HG03520 (cell line): ENCODE measurements at regions not wholly inside any gene's neighbourhood (a gene's known extent, or its start where the extent isn't known, plus 50 kb on each side); places are given as distances from the start of the nearest gene placed in this dataset.

Experiments used
- ATAC-seq: cut with Tn5 transposase; IDR thresholded peaks from one replicate; pipeline ENCODE4 v1.9.1; 2021; ENCODE audit warnings: mild to moderate bottlenecking, moderate library complexity; ENCODE audit not compliant: unreplicated experiment

DNA sequence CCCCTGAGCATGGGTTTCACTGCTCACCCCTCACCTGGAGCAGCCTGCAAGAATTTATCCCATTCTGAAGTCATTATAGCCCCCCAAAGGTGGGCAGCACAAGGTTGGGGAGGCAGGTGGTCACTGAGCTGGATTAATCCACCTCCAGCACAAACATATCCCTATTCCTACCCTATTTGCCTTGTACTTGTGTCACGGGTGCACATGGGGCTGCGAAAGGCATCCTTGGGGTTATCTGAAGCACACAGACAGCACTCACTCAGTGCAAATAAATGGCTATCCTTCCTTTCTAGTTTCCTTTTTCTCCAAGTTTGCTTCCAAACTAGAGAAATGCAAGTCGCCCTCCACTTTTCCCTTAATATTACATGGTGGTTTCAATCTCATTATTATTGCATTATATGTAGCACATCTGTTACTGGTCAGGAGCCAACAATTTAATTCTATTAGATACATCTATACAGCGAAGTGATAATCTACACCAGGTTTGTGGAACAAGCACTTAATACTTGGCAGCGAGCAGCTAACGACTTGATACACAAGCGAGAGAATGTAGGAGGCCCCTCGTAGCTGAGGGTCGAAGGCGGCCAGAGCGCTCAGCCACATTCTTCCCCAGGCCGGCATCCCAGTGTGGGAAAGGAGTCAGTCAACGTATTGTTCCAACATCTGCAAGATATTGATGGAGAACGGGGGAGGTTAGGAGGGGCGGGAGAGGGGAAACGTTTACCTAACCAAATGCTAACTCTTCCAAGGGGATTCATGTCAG lies 121.3 kb upstream of the HABP2 start:
- ATAC-seq: no peak

DNA sequence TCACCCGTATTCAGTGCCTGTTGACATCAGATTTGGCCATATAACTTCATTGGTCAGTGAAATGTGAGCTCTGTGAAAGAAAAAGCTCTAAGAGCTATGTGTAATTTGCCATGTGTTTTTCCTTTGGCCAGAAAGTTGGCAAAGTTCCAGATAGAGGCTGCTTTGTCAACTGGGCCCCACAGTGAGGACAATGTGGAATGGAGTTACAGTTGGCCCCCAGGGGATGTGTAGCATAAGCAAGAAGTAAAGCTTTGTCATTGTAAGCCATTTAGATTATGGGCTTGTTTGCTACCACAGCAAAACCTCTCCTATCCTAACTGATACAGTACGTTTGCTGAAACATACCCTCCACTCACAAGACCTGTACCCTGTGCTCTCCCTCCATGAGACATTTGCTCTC lies 119.1 kb upstream of the HABP2 start:
- ATAC-seq: no peak

DNA sequence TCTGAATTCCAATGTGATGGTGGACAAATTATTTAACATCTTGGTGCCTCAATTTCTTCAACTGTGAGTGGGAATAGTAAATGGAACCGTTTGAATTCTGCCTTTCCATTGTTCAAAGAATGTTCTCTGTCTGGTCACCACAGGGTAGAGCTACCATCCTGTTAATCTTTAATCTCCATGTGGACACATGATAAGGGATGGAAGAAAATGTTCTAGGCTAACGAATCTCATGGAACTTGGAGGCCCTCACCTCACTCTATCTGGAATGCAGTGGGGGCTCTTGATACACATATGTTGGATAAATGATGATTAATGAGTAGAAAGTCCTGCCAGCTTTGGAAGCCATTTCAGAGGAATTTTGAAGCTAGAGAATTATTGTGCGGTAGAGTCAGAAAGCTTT lies 118.5 kb upstream of the HABP2 start:
- no peak for ATAC-seq

DNA sequence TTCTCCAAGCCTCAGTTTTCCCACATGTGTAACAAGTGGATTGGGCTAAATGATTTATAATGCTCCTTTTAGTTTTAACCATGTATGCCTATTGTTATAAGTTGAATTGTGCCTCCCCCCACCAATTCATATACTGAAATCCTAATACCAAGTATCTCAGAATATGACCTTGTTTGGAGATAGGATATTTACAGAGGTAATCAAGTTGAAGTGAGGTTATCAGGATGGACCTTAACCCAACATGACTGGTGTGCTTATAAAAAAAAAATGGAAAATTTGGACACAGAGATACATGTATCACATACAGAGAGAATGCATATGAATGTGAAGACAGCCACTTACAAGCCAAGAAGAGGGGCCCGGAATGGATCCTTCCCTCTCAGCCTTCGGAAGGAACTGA lies 117.9 kb upstream of the HABP2 start:
- ATAC-seq: no peak

DNA sequence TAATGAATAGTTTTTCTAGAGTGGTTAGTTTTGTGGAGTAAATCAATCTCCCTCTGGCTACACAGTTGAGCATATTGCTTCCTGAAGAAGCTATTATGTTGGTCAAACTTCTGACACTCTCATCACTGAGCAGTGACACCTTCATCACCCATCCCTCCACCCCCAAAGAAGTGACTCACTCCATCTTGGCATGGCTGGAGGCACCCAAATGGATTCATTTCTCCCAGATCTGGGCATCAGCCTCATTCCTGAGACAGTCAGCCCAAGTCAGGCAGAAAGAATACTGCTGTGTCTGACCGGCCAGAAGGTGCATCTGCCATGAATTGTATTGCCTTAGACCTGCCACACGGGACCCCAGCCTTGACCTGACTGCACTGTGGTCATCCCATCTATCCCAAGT lies 117.0 kb upstream of the HABP2 start:
- ATAC-seq: no peak

DNA sequence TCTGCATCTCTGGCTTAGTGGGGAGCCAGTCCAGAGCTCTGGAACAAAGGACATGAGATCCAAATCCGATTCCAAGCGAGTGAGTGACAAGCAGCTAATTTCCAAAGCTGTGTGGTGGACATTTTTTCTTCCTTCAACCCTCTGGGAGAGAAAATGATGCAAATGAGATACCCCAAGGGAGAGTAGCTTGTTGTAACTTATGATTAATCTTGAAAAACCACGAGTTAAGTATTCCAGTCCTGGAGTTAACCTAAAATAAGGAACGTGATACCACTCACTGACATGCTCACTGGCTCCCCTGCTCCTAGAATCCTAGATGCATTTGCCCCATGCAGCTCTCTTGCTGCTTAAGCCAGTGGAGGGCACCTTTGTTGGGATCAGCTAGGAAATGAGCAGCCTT lies 116.0 kb upstream of the HABP2 start:
- no peak for ATAC-seq

DNA sequence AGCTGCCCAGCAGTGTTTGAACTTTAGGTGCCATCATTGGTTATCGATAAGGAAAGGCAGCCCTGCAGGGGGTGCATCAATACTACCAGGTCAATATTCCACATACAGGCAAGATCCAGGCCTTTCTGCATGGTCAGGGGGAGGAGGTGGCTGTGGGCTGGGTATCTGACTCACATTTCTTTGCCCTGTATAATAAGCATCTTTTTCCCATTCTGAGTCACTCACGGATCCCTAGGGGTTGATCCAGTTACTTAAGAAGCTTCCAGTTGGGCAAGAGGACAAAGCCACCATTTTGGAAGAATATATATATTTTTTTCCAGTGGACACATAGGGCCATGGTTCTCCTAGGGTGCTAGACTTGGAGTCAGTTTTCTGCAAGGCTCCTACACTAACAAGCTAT lies 114.2 kb upstream of the HABP2 start:
- no peak for ATAC-seq

DNA sequence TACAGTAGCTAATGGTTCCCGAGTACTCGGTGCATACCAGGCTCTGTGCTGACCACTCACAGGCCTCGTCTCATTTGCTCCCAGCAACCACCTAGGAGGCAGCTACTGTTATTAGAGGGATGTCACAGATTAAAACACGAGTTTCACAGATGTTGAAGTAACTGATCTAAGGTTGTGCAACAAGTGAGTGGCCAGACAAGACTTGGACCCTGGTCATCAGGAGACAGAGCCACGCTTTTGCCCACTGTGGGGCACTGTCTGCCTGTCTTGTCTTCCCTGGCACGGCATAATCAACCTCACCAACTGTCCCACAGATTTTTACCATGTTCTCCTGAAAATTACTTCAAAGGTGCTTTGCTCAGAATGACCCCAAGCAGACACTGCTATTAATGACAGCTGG lies 111.6 kb upstream of the HABP2 start:
- no peak for ATAC-seq

DNA sequence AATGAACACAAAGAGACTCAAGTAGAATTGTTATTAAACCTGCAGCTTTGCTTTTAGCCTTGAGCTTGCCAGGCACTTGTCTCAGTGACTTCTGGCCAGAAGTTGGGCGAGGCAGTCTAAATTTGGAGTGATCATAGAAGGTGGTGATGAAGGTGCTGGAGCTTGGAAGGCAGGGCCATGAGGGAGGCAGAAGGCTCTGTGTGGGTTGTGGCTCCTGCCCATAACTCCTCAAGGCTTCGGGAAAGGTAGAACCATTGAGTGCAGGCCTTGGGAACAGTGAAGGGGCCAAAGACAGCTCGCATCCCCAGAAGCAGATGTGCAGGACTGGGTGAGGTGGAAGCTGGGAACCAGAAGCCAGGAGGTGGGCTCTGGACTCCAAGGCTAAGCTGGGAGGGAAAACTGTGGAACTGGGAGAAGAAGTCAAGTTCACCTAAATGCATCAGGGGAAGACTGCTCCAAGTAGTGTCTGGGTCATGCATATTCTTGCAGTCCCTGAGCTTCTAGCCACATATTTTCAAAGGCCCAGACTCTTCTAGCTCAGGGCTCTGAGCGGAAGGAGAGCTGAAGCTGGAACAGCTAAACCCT lies 111.1 kb upstream of the HABP2 start:
- ATAC-seq: no peak

DNA sequence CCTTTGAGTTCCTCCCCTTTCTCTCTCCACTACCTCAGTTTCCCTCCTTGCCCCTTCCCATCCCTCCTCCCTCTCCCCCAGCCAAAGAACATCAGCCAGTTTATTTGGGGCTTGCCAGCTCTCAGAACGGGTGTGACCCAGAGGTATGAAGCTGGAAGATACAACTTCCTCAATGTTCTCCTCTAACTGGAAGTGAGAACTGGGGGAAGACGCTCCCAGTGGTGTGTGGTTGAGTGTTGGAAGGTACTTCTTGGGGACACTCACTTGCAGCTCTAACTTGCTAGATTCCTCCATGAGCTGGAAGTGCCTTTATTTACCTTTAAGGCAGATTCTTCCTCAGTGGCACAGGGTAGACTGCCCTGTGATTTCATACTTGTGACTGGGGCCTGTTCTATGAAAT lies 110.5 kb upstream of the HABP2 start:
- no peak for ATAC-seq

DNA sequence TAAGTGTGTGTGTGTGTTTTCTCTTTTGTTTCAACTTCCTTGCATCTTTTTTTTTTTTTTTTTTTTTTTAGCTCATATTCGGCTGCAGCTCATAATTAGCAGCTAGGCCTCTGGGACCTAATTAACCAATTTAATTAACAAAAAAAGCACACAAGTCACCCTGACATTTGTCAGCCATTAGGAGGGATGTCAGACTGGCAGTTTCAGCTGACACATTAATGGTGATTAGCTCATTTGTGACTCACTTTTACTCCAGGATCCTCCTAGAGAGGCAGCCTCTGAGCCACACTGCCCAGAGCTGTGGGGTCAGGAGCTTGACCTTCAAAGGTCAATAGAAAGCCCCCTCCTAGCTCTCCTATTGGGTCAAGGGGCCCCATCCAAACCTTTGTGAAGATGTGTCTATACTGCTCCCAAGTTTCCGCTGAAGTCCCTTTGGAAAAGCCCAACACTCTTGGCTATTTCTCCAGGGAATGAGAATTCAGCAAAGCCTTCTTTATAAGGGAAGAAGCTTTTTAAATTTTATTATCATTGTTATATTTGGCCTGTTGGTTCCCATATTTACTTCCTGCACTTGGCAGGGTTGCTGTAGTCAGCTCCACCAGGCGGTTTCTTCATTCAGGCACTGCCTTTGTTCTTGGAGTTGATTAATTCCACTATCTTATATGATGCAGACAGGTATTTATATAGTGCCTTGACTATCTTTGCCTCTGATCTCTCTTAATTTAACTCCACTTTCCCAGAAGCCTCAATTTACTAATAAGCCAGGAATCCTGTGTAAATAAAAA lies 109.5 kb upstream of the HABP2 start:
- ATAC-seq: no peak

DNA sequence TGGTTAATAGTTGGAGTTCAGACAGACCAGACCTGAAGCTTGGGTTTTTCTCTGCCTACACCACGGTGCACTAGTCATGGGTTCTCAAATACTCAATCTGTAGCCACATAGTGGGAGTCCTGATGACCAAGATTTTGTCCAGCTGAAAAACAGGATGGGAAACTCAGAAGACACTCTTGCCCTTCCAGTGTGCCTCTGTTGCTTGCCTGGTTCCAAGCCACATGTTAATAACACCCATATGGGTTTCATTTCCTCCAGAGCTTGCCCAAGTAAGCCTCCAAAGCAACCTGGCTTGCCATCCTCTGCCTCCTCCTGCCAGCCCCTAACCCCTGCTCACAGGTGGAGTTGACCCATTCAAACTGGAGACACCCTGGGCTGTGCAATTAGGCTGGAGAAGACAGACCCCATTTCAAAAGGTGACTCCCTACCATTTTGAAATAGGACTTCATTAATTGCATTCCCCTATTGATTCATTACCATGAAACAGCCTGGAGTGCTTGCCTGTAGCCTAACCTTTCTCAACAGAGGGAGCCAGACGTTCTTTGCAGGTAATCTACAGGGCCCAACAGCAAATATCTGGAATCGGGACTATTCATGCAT lies 108.0 kb upstream of the HABP2 start:
- ATAC-seq: no peak

DNA sequence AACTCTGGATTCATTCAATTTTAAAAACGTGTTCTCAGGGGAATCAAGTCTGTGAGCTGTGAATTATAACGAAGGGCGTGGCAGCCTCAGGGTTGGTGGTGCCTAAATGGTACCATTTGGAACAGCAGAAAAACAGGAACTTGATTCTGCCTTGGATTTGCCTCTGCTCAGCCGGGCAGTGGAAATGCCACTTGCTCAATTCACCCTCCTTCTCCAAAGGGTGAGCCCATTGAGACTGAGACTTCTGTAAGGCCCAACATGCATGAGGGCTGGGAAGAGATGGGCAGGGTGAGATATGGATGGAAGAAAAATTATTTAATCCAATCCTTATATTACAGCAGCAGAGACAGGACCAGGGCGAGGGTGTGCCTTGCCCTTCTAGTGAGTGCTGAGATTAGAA lies 107.1 kb upstream of the HABP2 start:
- no peak for ATAC-seq

DNA sequence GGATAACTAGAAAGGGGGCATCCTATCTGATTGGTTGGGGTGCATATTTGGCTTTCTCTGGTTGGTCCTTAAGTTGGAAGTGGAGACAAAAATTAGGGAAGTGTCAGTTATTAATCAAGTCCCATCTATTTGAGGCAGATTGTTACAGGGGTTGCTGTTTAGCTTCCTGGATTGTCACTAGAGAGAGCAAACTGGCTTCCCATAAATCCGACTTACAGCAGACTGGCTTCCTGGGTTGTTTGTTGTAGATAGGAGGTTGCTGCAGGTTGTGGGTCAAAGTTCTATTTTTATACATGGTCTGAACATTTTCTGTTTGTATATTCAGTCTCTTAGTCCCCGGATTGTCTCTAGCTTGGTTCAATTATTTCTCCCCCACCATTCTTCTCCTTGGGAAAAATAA lies 106.1 kb upstream of the HABP2 start:
- no peak for ATAC-seq

DNA sequence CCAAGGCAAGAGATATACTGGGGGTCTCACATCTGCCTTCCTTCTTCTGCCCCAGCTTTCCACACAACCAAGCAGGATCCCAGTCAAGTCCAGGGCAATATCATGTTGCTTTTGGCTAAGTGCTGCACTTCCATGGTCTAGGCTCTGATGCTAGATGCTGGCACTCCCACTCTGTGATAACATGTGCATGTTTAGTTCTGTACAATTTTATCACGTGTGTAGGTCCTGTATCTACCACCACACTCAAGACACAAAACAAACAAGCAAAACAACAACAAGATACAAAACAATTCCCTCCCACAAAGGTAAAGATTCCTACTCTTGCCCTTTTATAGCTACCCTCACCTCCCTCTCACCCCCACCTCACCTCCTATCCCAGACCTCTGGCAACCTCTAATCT lies 105.6 kb upstream of the HABP2 start:
- ATAC-seq: no peak

DNA sequence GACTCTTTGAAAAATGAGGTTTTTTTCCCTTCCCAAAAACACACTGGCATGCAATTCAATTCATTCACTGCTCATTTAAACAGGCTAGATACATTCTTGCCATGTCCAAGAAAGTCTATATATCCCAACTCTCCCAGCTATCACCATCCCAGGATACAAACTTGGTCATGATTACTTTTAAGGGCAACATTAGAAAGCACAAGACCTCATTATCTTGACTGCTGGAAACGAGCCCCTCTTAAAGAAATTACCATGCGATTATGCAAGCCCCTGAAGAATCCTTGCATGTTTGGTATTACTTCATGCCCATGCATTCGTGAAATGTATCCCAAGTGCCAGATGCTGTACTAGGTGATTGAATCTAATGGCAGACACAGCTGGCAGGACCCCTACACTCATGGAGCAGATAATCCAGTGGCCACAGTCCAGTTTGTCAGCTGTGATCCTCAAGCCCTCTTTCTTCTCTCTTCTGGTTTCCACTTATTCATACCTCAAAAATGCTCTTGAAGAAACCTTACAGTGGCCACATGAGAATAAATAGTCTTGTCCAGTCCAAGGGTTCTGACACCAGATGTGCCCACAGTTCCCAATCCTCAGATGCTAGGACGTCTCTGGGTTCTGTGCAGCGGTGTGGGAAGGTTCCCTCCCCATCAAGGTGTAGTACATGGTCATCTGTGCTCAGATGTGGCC lies 103.7 kb upstream of the HABP2 start:
- ATAC-seq: no peak

DNA sequence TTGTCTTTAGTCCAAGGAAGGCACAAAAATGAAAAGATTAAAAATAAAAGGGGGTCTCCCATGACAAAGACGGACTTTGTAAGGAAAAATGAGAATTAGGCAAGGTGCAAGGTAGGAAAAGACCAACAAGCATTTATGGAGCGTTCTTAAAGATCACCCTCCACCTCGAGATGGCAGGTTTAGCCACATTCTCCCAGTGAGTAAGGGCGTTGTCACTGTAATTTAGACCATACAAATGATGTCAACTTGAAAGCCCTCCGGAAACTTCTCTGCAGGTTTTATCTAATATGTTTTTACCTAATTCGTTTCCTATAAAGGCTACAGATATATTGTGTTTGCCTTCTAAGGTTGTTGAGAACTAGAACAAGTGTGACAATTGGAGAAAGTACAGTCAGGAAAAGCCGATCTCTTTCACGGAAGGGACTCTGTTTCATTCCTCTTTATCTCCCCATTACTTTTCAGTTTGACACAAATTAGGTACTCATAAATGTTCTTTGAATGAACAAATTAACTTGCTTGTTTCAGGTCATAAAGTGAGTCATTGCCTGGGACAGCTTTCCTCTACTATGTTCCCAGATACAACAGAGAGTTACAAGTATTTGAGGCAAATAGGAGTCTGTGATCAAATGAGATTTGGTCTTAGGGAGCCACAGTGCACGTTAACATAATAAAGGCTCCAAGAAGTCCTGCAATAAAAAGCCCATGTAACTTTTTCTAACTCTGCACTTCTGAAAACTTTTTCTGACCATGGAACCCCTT lies 102.6 kb upstream of the HABP2 start:
- ATAC-seq: no peak

DNA sequence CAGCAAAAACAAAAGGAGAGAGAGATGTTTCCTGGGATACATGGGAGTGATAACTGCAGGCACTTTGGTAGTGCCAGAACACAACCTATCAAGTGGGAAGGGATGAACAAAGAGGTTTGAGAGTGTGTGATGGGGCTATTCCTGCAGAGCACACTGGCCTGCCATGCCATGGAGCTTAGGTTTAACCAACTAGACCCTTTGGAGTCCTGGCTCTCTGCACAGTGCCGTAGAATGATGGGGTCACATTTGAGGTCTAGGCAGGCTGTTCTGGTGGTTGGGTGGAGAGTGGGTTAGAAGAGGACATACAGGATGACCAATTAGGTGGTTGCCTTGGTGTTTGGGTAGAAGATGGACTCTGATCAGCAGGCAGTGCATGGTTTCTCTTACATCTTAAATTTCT lies 101.9 kb upstream of the HABP2 start:
- ATAC-seq: no peak

DNA sequence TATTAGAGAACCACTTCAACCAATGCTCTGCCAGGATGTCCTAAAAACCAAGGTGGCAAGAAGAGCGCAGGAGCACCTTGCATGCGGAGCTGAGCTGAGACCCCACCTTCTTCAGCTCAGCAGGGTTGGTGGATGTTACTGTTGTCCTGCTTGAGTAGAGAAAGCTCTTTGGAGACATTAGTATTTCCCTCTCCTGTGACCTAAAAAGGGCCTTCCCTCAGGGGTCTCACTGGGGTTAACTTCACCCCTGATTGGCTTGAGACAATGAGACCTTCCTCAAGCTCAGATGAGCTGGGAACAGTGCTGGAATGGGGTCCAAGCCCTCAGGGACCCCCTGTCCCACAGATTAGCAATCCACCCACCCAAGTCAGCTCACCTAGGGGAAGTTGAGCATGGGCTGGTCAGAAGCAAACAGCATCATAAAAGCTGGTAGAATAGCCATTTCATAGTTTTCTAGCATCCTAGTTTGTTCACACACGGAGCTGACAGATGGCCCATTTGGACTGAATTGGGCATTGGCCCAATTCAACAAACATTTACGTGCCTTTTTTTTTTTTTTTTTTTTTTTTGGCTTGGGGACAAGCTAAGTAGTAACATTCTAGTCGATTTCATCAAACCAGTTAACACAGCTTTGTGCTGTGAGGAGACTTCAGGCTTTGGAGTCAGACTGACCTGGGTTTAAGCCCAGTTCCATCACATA lies 100.6 kb upstream of the HABP2 start:
- ATAC-seq: no peak

DNA sequence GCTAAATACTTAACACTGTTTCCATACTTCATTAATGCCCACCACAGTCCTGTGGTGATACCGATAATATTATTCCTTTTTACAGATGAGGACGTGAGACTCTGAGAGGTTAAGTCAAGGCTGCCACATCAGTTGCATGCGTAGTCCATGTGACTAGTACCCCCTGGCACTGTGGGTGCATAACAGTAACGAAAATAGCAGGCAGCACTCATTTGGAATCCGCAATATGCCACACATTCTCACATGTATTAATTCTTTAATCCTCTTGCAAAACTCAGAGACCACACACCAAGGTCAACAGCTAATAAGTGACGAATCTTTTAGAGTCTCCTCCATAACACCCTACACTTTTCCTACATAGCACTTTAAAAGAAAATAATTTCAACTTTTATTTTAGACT lies 99.5 kb upstream of the HABP2 start:
- no peak for ATAC-seq
